Gastrocnemius medialis (tissue), 4 donors: ENCODE measurements at regions not wholly inside any gene's neighbourhood (a gene's known extent, or its start where the extent isn't known, plus 50 kb on each side); places are given as distances from the start of the nearest gene placed in this dataset.

Experiments
- ATAC-seq, 2 donors: fragments of 150-250 bp; one replicate each; pipeline ENCODE4 v1.9.1; 2016
- DNase-seq, 2 donors: peaks; one replicate each; pipeline ENCODE4 v3.0.0-alpha.2; 2019
- H3K27ac ChIP-seq, 4 donors: fragments of 200-600 bp; sonication (generic); 1 replicate in 1 of 4; 2 replicates in 3 of 4; pipeline ENCODE4 v1.5.1; 2016 to 2018; ENCODE audit warnings: mild to moderate bottlenecking in 2 of 4, moderate library complexity in 1 of 4
- H3K27me3 ChIP-seq, 3 donors: fragments of 200-600 bp; sonication (generic) in 2 of 3; 1 replicate in 1 of 3; 2 replicates in 2 of 3; pipeline versions ENCODE4 v1.5.1 to v1.6.0; 2016 to 2019; ENCODE audit warnings: mild to moderate bottlenecking in 1 of 3, moderate library complexity in 1 of 3
- H3K36me3 ChIP-seq, 2 donors: fragments of 200-600 bp; sonication (generic) in 1 of 2; one replicate each; pipeline ENCODE4 v1.5.1; 2017 to 2018
- H3K4me1 ChIP-seq, 2 donors: fragments of 200-600 bp; sonication (generic) in 1 of 2; one replicate each; pipeline ENCODE4 v1.5.1; 2016 to 2017; ENCODE audit warnings: mild to moderate bottlenecking in 2 of 2
- H3K4me3 ChIP-seq, 4 donors: fragments of 200-600 bp; sonication (generic) in 3 of 4; 1 replicate in 1 of 4; 2 replicates in 3 of 4; pipeline ENCODE4 v1.5.1; 2016 to 2019; ENCODE audit warnings: mild to moderate bottlenecking in 2 of 4
- H3K9me3 ChIP-seq, 3 donors: fragments of 200-600 bp; sonication (generic) in 2 of 3; 1 replicate in 1 of 3; 2 replicates in 2 of 3; pipeline ENCODE4 v1.5.1; 2016 to 2019
- POLR2A ChIP-seq, 2 donors: fragments of 450-650 bp; IDR thresholded peaks; one replicate each; pipeline ENCODE4 v1.6.1; 2017; ENCODE audit warnings: antibody characterized with exemption in 2 of 2, mild to moderate bottlenecking in 2 of 2, moderate library complexity in 2 of 2
- in situ Hi-C, 4 donors: fragments of 200-750 bp; cut with MboI; loops; one replicate each; pipeline versions ENCODE4 v1.15.0 to v1.8.0; 2017; ENCODE audit warnings: low sequenced_read_pairs in 4 of 4
- intact Hi-C: fragments of 100-400 bp; cut with DNase I; formaldehyde crosslinking; loops from one replicate; pipeline ENCODE4 v1.15.1; 2023; ENCODE audit warnings: low total_unique reads
- TF ChIP-seq, protein P1 (sequence below), 5 experiments: fragments of 450-650 bp in 3 of 5; fragments of 200-600 bp in 2 of 5; sonication (generic) in 2 of 5; IDR thresholded peaks in 4 of 5; conservative IDR thresholded peaks in 1 of 5; 1 replicate in 4 of 5; 2 replicates in 1 of 5; pipeline ENCODE4 v1.5.1; 2016 to 2019; ENCODE audit warnings: antibody characterized with exemption in 5 of 5, mild to moderate bottlenecking in 3 of 5, moderate library complexity in 3 of 5

- no peak for ATAC-seq
- TF ChIP-seq POLR2A (IDR thresholded peaks at IDR 0.05) = no peak
- TF ChIP-seq, protein P1, sequence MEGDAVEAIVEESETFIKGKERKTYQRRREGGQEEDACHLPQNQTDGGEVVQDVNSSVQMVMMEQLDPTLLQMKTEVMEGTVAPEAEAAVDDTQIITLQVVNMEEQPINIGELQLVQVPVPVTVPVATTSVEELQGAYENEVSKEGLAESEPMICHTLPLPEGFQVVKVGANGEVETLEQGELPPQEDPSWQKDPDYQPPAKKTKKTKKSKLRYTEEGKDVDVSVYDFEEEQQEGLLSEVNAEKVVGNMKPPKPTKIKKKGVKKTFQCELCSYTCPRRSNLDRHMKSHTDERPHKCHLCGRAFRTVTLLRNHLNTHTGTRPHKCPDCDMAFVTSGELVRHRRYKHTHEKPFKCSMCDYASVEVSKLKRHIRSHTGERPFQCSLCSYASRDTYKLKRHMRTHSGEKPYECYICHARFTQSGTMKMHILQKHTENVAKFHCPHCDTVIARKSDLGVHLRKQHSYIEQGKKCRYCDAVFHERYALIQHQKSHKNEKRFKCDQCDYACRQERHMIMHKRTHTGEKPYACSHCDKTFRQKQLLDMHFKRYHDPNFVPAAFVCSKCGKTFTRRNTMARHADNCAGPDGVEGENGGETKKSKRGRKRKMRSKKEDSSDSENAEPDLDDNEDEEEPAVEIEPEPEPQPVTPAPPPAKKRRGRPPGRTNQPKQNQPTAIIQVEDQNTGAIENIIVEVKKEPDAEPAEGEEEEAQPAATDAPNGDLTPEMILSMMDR (IDR thresholded peaks at IDR 0.05 in 4 of 5, conservative IDR thresholded peaks at IDR 0.05 in 1 of 5) = no peak
- Histone ChIP-seq H3K9me3 (no peaks in the 10 kb centered on the region), H3K27ac (no peak overlapping the region), H3K4me3 (no peak overlapping the region), H3K4me1 (peaks cover 0 to 3% of the 10 kb centered on the region in 2 donors), H3K36me3 (no peaks in the 10 kb centered on the region), H3K27me3 (no peaks in the 10 kb centered on the region)
- intact Hi-C loops (no loop called here), in situ Hi-C loops (no loop called here)
- no peak for DNase-seq
Observed at GRCh38 chr2:217471319-217471718, 531.5 kb downstream of the TNS1 start.

GRCh38 chr2:217469203-217469810, 533.5 kb downstream of the TNS1 start:
- H3K4me3 ChIP-seq = no peak overlapping the region
- in situ Hi-C loops = no loop called here
- no peak for ATAC-seq
- H3K27ac ChIP-seq = no peak overlapping the region
- intact Hi-C loops = no loop called here
- TF ChIP-seq, protein P1 (IDR thresholded peaks at IDR 0.05 in 4 of 5, conservative IDR thresholded peaks at IDR 0.05 in 1 of 5) = no peak
- no peak for TF ChIP-seq POLR2A (IDR thresholded peaks at IDR 0.05)
- H3K9me3 ChIP-seq = no peaks in the 10 kb centered on the region
- DNase-seq = no peak
- peaks cover 0 to 3% of the 10 kb centered on the region in 2 donors for H3K4me1 ChIP-seq
- H3K36me3 ChIP-seq = no peaks in the 10 kb centered on the region
- no peaks in the 10 kb centered on the region for H3K27me3 ChIP-seq

- no peak overlapping the region for H3K4me3 ChIP-seq
- H3K36me3 ChIP-seq = no peaks in the 10 kb centered on the region
- in situ Hi-C loops = no loop called here
- TF ChIP-seq POLR2A (IDR thresholded peaks at IDR 0.05) = no peak
- TF ChIP-seq, protein P1 (IDR thresholded peaks at IDR 0.05 in 4 of 5, conservative IDR thresholded peaks at IDR 0.05 in 1 of 5) = no peak
- no peak overlapping the region for H3K27ac ChIP-seq
- DNase-seq (no peak), ATAC-seq (no peak)
- peaks cover 0 to 3% of the 10 kb centered on the region in 2 donors for H3K4me1 ChIP-seq
- no peaks in the 10 kb centered on the region for H3K9me3 ChIP-seq
- no peaks in the 10 kb centered on the region for H3K27me3 ChIP-seq
- intact Hi-C loops = no loop called here
Observed at GRCh38 chr2:217468042-217468830, 534.6 kb downstream of the TNS1 start.

DNA sequence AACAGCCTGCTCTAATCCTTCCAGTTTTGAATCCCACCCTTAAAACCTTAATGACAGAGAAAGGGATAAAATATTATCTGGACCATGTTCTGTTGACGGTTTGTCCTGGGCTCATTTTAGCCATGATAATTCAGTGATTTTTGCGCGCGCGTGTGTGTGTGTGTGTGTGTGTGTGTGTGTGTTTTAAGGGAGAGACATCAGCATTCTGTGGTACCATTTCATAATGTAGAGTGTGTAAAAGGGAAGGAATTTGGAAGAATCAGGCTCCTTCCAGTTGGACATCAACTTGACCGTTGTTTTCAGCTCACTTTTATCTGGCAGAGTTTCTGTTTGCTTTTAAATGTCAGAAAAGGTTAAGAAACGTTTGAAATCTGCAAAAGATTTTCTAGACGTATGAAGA, 535.5 kb downstream of the TNS1 start:
- no peak overlapping the region for H3K27ac ChIP-seq
- TF ChIP-seq, protein P1 (IDR thresholded peaks at IDR 0.05 in 4 of 5, conservative IDR thresholded peaks at IDR 0.05 in 1 of 5) = no peak
- TF ChIP-seq POLR2A (IDR thresholded peaks at IDR 0.05) = no peak
- H3K36me3 ChIP-seq = no peaks in the 10 kb centered on the region
- no peaks in the 10 kb centered on the region for H3K9me3 ChIP-seq
- ATAC-seq (no peak), DNase-seq (no peak)
- H3K4me3 ChIP-seq = no peak overlapping the region
- H3K27me3 ChIP-seq = no peaks in the 10 kb centered on the region
- H3K4me1 ChIP-seq = peaks cover 0 to 3% of the 10 kb centered on the region in 2 donors
- in situ Hi-C loops = no loop called here
- intact Hi-C loops = no loop called here
